KMS-11 (cell line): ENCODE measurements at regions not wholly inside any gene's neighbourhood (a gene's known extent, or its start where the extent isn't known, plus 50 kb on each side); places are given as distances from the start of the nearest gene placed in this dataset.
"Not testable (repeated sequence)": the region's sequence is repeated elsewhere in the genome, so short reads cannot be mapped to it uniquely, and the experiment has no call there.

Source experiments
- H2AFZ ChIP-seq: fragments of 200-600 bp; sonication (generic); 2 replicates; pipeline ENCODE4 v1.6.1; 2016; ENCODE audit warnings: antibody characterized with exemption, mixed run types, low read depth
- H3K27ac ChIP-seq: fragments of 200-600 bp; sonication (generic); 2 replicates; pipeline ENCODE4 v1.6.1; 2016; ENCODE audit warnings: mild to moderate bottlenecking, mixed run types
- H3K27me3 ChIP-seq: fragments of 200-600 bp; sonication (generic); 2 replicates; pipeline ENCODE4 v1.6.1; 2017; ENCODE audit warnings: mild to moderate bottlenecking, low read depth, mixed run types, moderate library complexity; ENCODE audit not compliant: insufficient read depth
- H3K36me3 ChIP-seq: fragments of 200-600 bp; sonication (generic); 2 replicates; pipeline ENCODE4 v1.6.1; 2017; ENCODE audit warnings: mild to moderate bottlenecking, mixed run types; ENCODE audit not compliant: insufficient read depth
- H3K4me1 ChIP-seq: fragments of 200-600 bp; sonication (generic); 2 replicates; pipeline ENCODE4 v1.6.1; 2016; ENCODE audit warnings: mild to moderate bottlenecking, low read depth, mixed run types; ENCODE audit not compliant: poor library complexity, severe bottlenecking
- H3K4me2 ChIP-seq: fragments of 200-600 bp; sonication (generic); 2 replicates; pipeline ENCODE4 v1.7.0; 2016; ENCODE audit warnings: mild to moderate bottlenecking, mixed run types
- H3K4me3 ChIP-seq: fragments of 200-600 bp; sonication (generic); IDR thresholded peaks from 2 replicates; pipeline ENCODE4 v1.6.1; 2017; ENCODE audit warnings: low read depth, low read length, mixed read lengths; ENCODE audit not compliant: insufficient read depth
- H3K79me2 ChIP-seq: fragments of 200-600 bp; sonication (generic); 2 replicates; pipeline ENCODE4 v1.6.1; 2016; ENCODE audit warnings: low read depth, mixed run types; ENCODE audit not compliant: insufficient read depth
- H3K9ac ChIP-seq: fragments of 200-600 bp; sonication (generic); 2 replicates; pipeline ENCODE4 v1.6.1; 2016; ENCODE audit warnings: mild to moderate bottlenecking, mixed run types
- H4K20me1 ChIP-seq: fragments of 200-600 bp; sonication (generic); 2 replicates; pipeline ENCODE4 v1.6.1; 2016; ENCODE audit warnings: mild to moderate bottlenecking, mixed run types; ENCODE audit not compliant: insufficient read depth
- TF ChIP-seq, protein P1 (sequence below): fragments of 200-600 bp; sonication (generic); conservative IDR thresholded peaks from 2 replicates; pipeline ENCODE4 v1.6.1; 2017; ENCODE audit warnings: low read depth, mild to moderate bottlenecking, antibody characterized with exemption, low read length, moderate library complexity, mixed read lengths

GRCh38 chr7:36058020-36058592 lies 94.9 kb upstream of the EEPD1 start:
- H3K27ac ChIP-seq, result no peak overlapping the region
- no peak overlapping the region for H3K4me3 ChIP-seq
- no peaks in the 10 kb centered on the region for H3K4me1 ChIP-seq
- H3K4me2 ChIP-seq, result no peak overlapping the region
- no peak overlapping the region for H2AFZ ChIP-seq
- H3K79me2 ChIP-seq, result no peaks in the 10 kb centered on the region
- H3K36me3 ChIP-seq, result no peaks in the 10 kb centered on the region
- H3K27me3 ChIP-seq, result no peaks in the 10 kb centered on the region
- no peaks in the 10 kb centered on the region for H4K20me1 ChIP-seq
- no peak overlapping the region for H3K9ac ChIP-seq
- TF ChIP-seq, protein P1, sequence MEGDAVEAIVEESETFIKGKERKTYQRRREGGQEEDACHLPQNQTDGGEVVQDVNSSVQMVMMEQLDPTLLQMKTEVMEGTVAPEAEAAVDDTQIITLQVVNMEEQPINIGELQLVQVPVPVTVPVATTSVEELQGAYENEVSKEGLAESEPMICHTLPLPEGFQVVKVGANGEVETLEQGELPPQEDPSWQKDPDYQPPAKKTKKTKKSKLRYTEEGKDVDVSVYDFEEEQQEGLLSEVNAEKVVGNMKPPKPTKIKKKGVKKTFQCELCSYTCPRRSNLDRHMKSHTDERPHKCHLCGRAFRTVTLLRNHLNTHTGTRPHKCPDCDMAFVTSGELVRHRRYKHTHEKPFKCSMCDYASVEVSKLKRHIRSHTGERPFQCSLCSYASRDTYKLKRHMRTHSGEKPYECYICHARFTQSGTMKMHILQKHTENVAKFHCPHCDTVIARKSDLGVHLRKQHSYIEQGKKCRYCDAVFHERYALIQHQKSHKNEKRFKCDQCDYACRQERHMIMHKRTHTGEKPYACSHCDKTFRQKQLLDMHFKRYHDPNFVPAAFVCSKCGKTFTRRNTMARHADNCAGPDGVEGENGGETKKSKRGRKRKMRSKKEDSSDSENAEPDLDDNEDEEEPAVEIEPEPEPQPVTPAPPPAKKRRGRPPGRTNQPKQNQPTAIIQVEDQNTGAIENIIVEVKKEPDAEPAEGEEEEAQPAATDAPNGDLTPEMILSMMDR, result no peak

DNA sequence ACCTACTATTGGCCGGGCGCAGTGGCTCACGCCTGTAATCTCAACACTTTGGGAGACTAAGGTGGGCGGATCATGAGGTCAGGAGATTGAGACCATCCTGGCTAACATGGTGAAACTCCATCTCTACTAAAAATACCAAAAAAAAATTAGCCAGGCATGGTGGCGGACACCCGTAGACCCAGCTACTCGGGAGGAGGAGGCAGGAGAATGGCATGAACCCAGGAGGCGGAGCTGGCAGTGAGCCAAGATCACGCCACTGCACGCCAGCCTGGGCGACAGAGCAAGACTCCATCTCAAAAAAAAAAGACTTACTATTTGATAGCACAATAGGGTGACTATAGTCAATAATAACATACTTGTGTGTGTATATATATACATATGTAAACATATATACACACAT lies 92.7 kb upstream of the EEPD1 start:
- H3K27me3 ChIP-seq, H3K27ac ChIP-seq, H3K79me2 ChIP-seq, H2AFZ ChIP-seq, H4K20me1 ChIP-seq, H3K4me3 ChIP-seq, H3K36me3 ChIP-seq, H3K4me1 ChIP-seq, H3K4me2 ChIP-seq, H3K9ac ChIP-seq: not testable (repeated sequence)

GRCh38 chr7:36062154-36062815 lies 90.8 kb upstream of the EEPD1 start:
- H3K4me1 ChIP-seq, result no peaks in the 10 kb centered on the region
- no peaks in the 10 kb centered on the region for H3K27me3 ChIP-seq
- no peak overlapping the region for H3K4me2 ChIP-seq
- no peak overlapping the region for H3K4me3 ChIP-seq
- no peak overlapping the region for H3K27ac ChIP-seq
- H2AFZ ChIP-seq, result no peak overlapping the region
- no peaks in the 10 kb centered on the region for H4K20me1 ChIP-seq
- TF ChIP-seq, protein P1, result no peak
- H3K9ac ChIP-seq, result no peak overlapping the region
- H3K36me3 ChIP-seq, result no peaks in the 10 kb centered on the region
- no peaks in the 10 kb centered on the region for H3K79me2 ChIP-seq

DNA sequence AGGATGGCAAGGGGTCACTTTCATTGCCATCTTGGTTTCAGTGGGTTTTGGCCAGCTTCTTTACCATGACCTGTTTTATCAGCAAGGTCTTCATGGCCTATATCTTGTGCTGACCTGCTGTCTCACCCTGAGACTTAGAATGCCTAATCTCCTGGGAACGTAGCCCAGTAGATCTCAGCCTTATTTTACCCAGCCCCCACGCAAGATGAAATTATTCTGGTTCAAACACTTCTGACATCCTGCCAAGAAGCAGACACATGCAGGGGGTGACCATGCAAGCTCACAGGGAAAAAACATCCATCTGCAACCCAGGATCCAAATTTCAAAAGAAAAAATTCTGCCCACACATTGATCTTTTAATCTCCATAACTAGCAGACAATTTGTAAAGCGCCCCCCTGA lies 88.4 kb upstream of the EEPD1 start:
- H2AFZ ChIP-seq, result no peak overlapping the region
- no peaks in the 10 kb centered on the region for H3K79me2 ChIP-seq
- H4K20me1 ChIP-seq, result no peaks in the 10 kb centered on the region
- no peaks in the 10 kb centered on the region for H3K27me3 ChIP-seq
- no peaks in the 10 kb centered on the region for H3K36me3 ChIP-seq
- no peak overlapping the region for H3K9ac ChIP-seq
- TF ChIP-seq, protein P1, result no peak
- no peak overlapping the region for H3K4me3 ChIP-seq
- no peak overlapping the region for H3K4me2 ChIP-seq
- no peaks in the 10 kb centered on the region for H3K4me1 ChIP-seq
- no peak overlapping the region for H3K27ac ChIP-seq

GRCh38 chr7:36065563-36066342 lies 87.3 kb upstream of the EEPD1 start:
- H3K27ac ChIP-seq, H3K27me3 ChIP-seq, H2AFZ ChIP-seq, H3K4me2 ChIP-seq, H3K4me1 ChIP-seq, H3K79me2 ChIP-seq, H3K36me3 ChIP-seq, H3K4me3 ChIP-seq, H4K20me1 ChIP-seq, H3K9ac ChIP-seq: not testable (repeated sequence)
